HT1080 (cell line): ENCODE measurements at regions not wholly inside any gene's neighbourhood (a gene's known extent, or its start where the extent isn't known, plus 50 kb on each side); places are given as distances from the start of the nearest gene placed in this dataset. TPM values are rescaled to one million over a fixed set of nuclear protein-coding genes. Genes with fewer than 3 reads are reported as not detected.

Experiments
- DNase-seq: peaks from one replicate; pipeline ENCODE4 v3.0.0-alpha.2; 2015; ENCODE audit warnings: low read depth
- small RNA-seq: library from RNA; depleted of rRNA; stranded (forward); fragments of <200 nt; gene quantifications from one replicate; pipeline ENCODE3, GENCODE V24; 2014

- DNase-seq = no peak
Observed at GRCh38 chr1:117802531-117803257, 126.7 kb downstream of the GDAP2 start.

DNA sequence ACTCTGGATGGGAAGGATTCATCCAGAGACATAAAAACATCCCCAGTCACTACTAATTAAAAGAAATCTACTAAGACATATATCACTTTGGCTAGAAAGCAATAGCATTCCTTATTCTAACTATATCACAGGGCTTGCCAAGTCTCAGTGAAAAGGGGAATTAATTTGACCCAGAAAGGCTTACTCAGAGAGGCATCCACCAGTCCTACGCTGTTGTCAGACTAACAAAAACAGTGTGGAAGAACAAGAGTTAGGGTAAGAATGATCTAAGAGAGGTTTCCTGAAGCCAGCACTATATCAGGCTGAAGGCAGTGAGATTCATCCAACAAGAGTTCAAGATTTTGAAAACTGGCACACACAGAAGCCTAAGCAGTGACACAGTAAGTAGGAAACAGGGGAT lies 126.1 kb downstream of the GDAP2 start:
- DNase-seq = no peak

GRCh38 chr1:117809764-117810163 lies 119.7 kb downstream of the GDAP2 start:
- DNase-seq = no peak

DNA sequence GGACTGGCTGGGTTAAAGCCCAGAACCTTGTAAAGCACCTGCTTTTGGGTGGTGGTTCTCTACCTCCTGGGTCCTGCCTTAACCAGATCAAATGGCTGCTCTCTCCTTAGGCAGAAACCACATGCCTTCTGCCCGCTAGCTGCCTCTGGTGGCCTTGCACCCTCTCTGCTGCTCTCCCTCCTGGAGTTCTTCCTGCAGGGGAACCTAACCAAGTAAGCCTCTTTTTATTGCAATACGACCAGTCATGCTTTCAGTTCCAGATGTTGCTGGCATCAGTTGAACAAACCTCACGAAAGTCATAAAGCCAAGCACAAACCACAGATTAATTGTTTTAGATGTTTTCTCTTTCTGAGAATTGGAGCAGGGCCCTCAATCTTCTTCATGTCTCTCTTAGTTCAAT lies 118.9 kb downstream of the GDAP2 start:
- no peak for DNase-seq

- DNase-seq = no peak
Observed at GRCh38 chr1:117812869-117813511, 116.4 kb downstream of the GDAP2 start.

Small RNA genes lying in the stretch of these regions (small RNA-seq; reads per million reads assigned to genes)
- gene AL390877.1 (not detected), gene RF00561 (not detected)
